ENCODE measurements at regions not wholly inside any gene's neighbourhood (a gene's known extent, or its start where the extent isn't known, plus 50 kb on each side); places are given as distances from the start of the nearest gene placed in this dataset.

DNA sequence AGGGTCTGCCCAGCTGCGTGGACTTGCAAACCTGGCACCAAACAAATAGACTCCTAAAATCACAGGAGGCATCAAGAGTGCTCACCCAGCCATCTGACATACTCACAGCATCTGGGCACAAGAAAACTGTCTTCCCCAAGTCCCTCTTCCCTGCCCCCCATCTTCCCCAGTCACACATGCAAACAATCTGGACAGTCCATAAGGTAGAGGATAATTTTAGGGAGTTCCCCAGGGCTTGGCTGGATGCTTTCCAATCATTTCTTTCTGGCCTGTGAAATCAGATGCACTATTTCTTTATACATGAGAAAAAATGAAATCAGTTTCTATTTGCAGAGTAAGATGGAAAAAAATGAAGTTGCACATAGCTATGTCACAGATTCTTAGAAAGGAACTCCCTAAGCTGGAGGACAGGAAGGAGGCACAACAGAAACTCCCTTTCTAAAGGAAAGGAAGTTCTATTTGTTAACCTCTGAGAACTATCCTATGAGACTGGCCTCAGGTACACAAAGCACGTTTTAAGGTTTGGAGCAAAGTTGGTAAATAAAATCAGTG is 342.3 kb downstream of the HNRNPD start:
- DNase-seq (ENCODE audit: low spot score): no peak

DNA sequence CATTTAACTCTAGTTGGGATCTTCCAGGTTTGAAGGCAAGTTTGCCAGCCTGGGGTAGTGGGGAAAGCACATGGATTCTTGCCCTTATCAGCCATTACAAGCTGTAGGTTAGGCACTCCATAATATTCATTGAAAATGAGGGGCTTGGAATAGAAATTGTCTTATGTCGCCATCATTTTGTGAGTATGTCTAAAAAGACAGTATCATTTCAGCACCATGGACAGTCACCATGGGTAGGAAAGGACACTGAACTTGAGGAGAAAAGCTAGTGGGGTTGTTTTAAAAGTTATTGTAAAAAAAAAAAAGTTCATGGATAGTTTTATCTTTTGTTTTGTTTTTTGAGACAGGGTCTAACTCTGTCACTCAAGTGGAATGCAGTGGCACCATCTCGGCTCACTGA is 356.1 kb downstream of the HNRNPD start:
- peak; percentile 49 for DNase-seq (ENCODE audit: low spot score)

GRCh38 chr4:82005158-82005557 is 368.6 kb downstream of the HNRNPD start:
- DNase-seq (ENCODE audit: low spot score): no peak

DNA sequence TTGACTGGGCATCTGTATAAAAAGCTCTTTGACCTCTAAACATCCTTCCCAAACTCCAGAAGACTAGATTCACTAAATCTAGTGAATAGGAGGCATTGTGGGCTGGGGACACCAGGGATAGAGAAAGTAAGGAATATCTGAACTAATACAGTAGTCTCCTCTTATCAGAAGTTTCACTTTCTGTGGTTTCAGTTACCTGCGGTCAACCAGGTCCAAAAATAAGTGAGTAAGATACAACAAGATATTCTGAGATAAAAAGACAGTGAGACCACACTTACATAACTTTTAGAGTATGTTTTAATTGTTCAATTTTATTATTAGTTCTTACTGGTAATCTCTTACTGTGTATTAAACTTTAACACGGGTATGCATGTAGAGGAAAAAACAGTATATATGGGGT is 376.5 kb downstream of the HNRNPD start:
- DNase-seq (ENCODE audit: low spot score): no peak

DNA sequence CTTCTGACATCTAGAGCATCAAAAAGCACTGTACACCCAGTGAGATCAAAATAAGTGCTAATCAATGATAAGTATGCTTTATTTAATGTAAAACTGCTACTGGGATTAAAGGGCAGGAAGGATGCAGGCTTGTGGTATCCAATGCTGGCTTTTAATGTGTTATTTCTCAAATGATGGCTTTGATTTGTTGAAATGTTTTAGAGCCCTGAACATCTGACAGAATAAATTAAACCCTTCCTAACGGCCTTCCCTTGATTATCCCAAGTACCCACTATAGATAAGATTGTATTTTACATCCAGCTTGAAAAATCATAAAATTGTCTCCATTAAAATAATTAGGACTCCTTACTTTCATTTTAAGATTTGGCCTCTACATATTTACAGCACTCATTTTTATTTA is 382.9 kb downstream of the HNRNPD start:
- no peak for DNase-seq (ENCODE audit: low spot score)

GRCh38 chr4:81990211-81990610 is 383.6 kb downstream of the HNRNPD start:
- no peak for DNase-seq (ENCODE audit: low spot score)

DNA sequence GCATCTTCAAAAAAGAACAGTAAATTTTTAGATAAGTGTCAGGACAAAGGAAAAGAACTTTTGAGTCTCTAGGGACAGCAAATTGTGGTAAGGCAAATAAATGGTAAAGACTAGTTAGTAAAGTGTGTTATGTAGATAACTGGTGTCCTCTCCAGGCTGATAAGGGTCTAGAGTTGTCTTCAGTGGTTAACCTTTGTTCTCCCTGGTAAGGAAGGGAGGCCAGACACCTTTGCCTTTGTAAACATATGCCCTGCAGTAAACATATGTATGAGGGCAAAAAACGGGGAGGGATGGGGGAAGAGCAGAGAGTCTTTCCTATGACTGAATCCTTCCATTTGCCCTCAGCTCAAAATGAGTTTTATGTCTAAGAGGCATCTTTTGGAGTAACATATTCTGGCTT is 384.6 kb downstream of the HNRNPD start:
- DNase-seq (ENCODE audit: low spot score): no peak

GRCh38 chr4:81988178-81988577 is 385.6 kb downstream of the HNRNPD start:
- no peak for DNase-seq (ENCODE audit: low spot score)

- no peak for DNase-seq (ENCODE audit: low spot score)
Measured at GRCh38 chr4:81984746-81985145, 389.0 kb downstream of the HNRNPD start.

DNA sequence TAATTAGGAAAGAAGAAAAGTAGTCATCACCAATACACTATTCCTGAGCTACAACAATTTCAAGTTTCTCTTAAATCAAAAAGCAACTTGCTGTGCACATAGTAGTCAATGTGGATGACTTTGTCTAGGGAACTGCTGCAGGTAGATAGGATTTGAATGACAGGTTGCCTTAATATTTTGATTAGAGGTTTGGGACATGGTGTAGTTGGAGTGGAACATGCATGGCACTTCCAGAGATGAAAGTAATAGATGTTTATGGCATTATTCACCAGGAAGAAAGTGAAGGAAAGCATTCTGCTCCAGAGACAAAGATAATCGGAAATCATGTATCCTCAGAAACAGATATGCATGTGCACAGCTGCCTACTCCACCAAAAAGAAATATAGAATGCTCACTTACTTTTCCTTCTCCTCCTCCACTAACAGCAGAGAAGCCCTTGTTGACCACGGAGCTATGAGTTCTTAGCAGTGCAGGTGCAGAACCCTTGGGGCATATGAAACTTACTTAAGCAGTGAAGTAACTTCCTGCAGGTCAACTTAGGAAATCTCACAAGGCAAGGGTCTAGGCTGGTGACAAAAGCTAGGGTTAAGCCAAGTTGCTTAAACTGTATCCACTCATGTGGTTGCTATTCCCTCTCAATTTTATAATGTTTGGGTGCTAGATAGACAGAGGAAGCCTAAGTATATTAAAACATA is 390.8 kb downstream of the HNRNPD start:
- peak; percentile 45 for DNase-seq (ENCODE audit: low spot score)

- DNase-seq (ENCODE audit: low spot score): no peak
Measured at GRCh38 chr4:81981218-81981617, 392.6 kb downstream of the HNRNPD start.

- no peak for DNase-seq (ENCODE audit: low spot score)
Measured at GRCh38 chr4:81974523-81974922, 399.3 kb downstream of the HNRNPD start.

GRCh38 chr4:81971637-81972381 is 402.0 kb downstream of the HNRNPD start:
- no peak for DNase-seq (ENCODE audit: low spot score)

DNA sequence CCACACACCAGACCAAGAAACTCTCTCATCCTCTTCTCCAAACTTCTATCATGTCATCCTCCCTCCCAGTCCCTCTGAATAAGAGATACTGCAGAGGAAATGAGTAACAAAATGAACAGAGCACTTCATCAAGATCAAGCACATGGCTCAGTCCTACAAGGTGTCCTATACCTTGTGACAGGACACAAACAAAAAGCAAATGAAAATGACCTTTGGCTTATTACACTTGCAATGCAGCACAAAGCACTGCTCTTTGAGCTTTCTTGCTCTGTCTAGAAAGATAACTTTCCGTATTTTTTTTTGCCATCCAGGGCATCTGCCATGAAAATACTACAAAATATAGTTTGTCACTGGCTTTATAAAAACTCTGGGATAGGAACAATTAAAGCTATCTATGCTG is 402.7 kb downstream of the HNRNPD start:
- DNase-seq (ENCODE audit: low spot score): no peak

- DNase-seq (ENCODE audit: low spot score): no peak
Measured at GRCh38 chr4:81970454-81970853, 403.3 kb downstream of the HNRNPD start.

DNA sequence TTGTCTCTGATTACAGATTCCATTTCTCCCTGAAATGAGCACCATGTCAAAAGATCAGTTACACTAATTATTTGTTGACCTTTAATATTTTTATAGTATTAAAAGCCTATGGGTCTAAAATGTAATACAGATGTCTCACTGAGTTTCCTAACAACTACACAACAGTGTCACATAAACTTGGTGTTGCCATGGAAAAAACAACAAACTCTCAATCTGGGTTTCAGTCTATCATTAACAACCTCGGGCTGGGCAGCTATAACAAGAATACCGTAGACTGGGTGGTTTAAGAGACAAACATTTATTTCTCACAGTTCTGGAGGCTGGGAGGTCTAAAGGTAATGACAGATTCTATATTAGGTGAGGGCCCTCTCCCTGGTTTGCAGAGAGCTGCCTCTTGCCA is 407.1 kb downstream of the HNRNPD start:
- DNase-seq (ENCODE audit: low spot score): no peak

DNA sequence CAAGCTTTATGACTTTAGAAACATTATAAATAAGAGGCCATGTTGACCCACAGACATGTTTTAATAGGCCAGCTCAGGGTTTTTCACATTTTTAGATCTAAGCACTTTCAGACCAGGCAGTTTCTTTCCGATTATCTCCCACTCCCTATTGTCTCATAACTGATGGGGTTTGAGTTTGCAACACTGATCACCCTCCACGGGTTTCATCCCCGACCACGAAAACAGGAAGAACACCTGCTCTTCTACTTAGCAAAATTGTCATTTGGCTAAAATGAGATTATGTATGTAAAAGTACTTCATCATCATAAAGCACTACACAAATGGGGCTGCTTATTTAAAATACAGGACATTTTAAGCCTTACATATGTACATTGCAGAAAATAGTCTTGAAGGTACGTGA is 407.9 kb downstream of the HNRNPD start:
- no peak for DNase-seq (ENCODE audit: low spot score)

GRCh38 chr4:81965454-81965853 is 408.3 kb downstream of the HNRNPD start:
- no peak for DNase-seq (ENCODE audit: low spot score)

- no peak for DNase-seq (ENCODE audit: low spot score)
Measured at GRCh38 chr4:81963763-81964020, 410.1 kb downstream of the HNRNPD start.

- DNase-seq (ENCODE audit: low spot score): no peak
Measured at GRCh38 chr4:81963015-81963762, 410.6 kb downstream of the HNRNPD start.

- no peak for DNase-seq (ENCODE audit: low spot score)
Measured at GRCh38 chr4:81960961-81961360, 412.8 kb downstream of the HNRNPD start.

DNA sequence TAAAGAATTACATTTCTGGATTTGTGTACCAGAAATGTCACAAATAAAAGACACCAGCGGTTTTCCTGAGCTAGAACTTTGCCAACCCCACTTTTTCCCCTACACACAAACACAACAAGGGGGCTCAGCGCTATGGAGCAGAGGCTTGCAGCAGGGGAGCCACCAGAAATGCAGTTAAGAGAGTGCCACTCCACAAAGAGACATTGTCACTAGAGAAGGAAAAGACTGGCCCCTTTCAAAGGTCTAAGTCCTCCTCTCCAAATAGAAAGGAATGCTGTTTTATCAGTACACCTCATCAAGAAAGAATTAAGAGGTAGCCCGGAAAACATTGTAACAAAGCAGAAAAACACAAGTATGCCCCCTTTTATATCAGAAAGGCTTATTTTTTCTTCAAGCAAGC is 419.5 kb downstream of the HNRNPD start:
- no peak for DNase-seq (ENCODE audit: low spot score)

DNA sequence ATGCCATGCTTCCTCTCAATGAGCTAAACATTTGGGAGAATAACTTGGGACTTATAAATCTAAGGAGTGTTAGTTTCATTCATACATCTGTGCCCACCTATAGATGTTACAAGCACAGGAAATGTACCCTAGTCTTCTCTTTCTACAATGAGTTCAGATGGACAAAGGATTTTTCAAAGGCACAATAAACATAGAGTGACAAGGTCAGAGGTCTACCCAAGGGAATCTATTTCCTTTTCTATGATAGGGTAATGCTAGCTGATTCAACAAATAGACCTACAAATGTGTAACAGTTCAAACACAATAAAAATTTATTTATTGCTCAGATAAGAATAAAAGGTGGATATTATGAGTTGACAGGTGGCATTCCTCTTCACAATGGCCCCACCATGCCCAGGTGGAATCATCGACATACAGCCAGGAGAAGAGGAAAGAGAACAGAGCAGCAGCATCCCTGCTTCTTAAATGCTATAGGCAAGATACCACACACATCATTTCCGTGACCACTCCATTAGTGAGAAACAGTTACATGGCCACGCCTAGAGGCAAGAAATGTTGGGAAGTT is 421.8 kb downstream of the HNRNPD start:
- DNase-seq (ENCODE audit: low spot score): no peak

All from NAMALWA (cell line).